GM13976 (cell line): ENCODE measurements at regions not wholly inside any gene's neighbourhood (a gene's known extent, or its start where the extent isn't known, plus 50 kb on each side); places are given as distances from the start of the nearest gene placed in this dataset.
"Not testable (repeated sequence)": the region's sequence is repeated elsewhere in the genome, so short reads cannot be mapped to it uniquely, and the experiment has no call there.

Experiments
- DNase-seq: peaks from one replicate; pipeline ENCODE4 v3.0.0; 2012; ENCODE audit warnings: low spot score
- CTCF ChIP-seq: IDR thresholded peaks from 2 replicates; pipeline ENCODE4 v1.5.1; 2012; ENCODE audit warnings: borderline replicate concordance, mild to moderate bottlenecking; ENCODE audit not compliant: insufficient read depth; ENCODE audit errors: extremely low read depth, missing control alignments, control extremely low read depth
- in situ Hi-C: fragments of 300-500 bp; cut with MboI; formaldehyde crosslinking; loops from one replicate; pipeline ENCODE4 v1.12.0; 2022; ENCODE audit warnings: low sequenced_read_pairs, mixed read lengths, inconsistent platforms; ENCODE audit not compliant: unreplicated experiment

DNA sequence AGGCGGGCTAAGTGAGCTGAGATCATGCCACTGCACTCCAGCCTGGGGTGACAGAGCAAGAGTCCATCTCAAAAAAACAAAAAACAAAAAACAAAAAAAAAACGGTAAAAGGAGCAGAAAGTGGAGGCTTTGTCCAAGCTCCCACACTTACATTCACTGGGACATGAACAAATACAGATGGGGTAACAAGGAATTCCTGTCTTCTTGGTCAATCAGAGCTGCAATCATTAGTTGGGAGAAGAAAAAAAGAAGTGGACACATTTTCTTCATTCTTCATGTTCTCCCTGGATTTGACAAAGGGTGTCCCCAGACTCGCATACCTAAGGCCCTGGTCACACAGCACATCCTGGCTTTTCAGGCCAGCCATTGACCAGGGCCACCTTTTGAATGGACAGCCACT, 124.6 kb downstream of the SOCS6 start:
- DNase-seq: no peak
- no peak for TF ChIP-seq CTCF
- in situ Hi-C loops: no loop called here

DNA sequence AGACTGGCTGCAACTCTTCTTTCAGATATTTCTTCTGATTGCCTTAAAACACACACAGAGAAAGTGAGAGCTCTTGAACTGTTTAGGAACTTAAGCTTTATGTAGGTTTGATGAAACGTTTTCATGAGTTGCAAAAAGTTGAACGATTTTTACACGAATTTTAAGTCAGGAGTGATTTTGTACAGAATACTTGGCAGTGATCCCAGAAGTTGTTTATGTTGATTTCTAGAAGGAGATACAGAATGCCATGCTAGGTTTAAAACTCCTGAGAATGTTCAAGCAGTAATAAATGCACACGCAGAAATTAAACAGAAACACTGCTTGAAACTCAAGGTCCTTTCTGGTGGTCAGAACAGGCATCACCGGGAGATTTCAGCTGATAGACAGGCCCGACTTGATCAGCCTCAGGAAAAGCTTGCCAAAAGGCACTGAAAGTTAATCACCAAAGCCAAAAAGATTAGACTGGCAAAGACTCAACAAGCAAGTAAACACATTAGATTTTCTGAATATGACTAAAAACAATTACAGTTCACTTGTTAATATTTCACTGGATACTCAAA, 123.1 kb downstream of the SOCS6 start:
- in situ Hi-C loops: no loop called here
- no peak for DNase-seq
- no peak for TF ChIP-seq CTCF

DNA sequence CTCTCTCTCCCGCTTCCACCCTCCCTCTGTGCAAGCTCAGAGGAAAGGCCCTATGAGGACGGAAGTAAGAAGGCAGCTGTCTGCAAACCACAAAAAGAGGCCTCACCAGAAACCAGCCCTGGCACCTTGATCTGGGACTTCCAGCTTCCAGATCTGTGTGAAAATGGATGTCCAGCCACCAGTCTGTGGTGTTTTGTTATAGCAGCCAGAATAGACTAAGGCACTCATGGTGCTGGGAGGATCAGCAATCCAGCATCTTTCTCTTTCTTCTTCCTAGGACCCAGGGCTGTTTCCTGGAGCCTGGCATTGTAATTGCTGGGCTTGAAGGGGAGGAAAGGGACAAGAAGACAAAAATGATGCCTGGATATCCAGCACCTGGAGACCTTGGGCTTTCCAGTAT, 122.5 kb downstream of the SOCS6 start:
- in situ Hi-C loops: no loop called here
- TF ChIP-seq CTCF: no peak
- DNase-seq: no peak

DNA sequence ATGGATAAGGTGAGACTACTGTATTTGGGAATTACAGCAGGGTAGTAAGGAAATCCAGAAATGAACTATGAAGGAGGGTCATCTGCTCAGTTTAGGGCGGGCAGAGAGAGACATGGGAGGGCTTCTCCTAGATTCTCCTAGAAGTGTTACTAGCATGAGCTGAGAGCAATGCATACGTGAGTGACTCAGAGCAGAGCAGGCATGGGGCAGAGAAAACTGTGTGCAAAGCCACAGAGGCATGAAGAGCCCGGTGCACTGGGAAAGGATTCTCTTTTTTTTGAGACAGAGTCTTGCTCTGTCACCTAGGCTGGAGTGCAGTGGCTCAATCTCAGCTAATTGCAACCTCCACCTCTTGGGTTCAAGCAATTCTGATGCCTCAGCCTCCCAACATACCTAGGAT, 116.2 kb downstream of the SOCS6 start:
- TF ChIP-seq CTCF: no peak
- in situ Hi-C loops: no loop called here
- DNase-seq: no peak

DNA sequence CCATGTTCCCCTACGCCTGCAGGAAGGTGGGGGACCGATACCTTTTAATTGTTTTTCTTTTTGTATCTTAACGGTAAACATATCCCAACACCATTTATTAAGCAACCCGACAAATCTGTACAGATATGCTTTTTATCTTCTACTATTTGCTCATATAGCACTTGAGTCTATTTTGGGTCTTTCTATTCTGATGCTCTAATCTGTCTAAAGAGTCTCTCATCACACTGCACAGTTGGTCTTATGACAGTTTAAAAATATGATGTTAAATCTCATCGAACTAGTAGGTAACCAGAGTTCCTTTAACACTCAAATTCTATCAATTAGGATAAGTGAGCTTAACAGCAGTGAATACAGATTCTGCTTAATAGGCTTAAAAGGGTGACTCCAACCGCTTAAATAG, 111.6 kb downstream of the SOCS6 start:
- in situ Hi-C loops: no loop called here
- no peak for DNase-seq
- no peak for TF ChIP-seq CTCF

GRCh38 chr18:70398076-70398475, 109.2 kb downstream of the SOCS6 start:
- in situ Hi-C loops: no loop called here
- no peak for DNase-seq
- no peak for TF ChIP-seq CTCF

GRCh38 chr18:70397259-70397925, 108.5 kb downstream of the SOCS6 start:
- no peak for DNase-seq
- TF ChIP-seq CTCF: no peak
- in situ Hi-C loops: no loop called here

DNA sequence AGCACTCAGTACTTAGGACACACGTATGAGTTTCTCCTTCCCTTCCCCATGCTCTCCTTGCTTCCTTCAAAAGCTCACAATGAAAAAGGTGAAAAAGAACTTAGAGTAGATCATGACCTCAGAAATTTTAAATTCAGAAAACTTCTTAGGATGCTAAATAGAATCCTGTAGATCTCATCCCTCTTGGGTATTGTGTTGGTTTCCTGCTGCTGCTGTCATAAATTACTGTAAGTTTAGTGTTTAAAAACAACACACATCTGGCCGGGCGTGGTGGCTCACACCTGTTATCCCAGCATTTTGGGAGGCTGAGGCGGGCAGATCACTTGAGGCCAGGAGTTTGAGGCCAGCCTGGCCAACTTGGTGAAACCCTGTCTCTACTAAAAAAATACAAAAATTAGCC, 106.9 kb downstream of the SOCS6 start:
- in situ Hi-C loops, DNase-seq: not testable (repeated sequence)
